ENCODE measurements at regions not wholly inside any gene's neighbourhood (a gene's known extent, or its start where the extent isn't known, plus 50 kb on each side); places are given as distances from the start of the nearest gene placed in this dataset.

- Histone ChIP-seq H3K4me1 (ENCODE audit: control insufficient read depth in 1 of 2, insufficient read depth in 2 of 2, low read length in 2 of 2) (no peaks in the 10 kb centered on the region), H3K4me3 (replicated peaks in 1 of 2; ENCODE audit: low read depth in 1 of 2, low read length in 2 of 2) (no peak overlapping the region), H4K20me1 (ENCODE audit: insufficient read depth) (no peaks in the 10 kb centered on the region), H3K36me3 (ENCODE audit: control insufficient read depth in 1 of 2, insufficient read depth in 2 of 2, low read length in 2 of 2) (no peaks in the 10 kb centered on the region), H3K4me2 (ENCODE audit: low read length) (no peak overlapping the region), H2AFZ (ENCODE audit: low read depth, low read length, poor library complexity, severe bottlenecking) (no peak overlapping the region), H3K27ac (ENCODE audit: low read depth, low read length) (no peak overlapping the region), H3K9me3 (ENCODE audit: control insufficient read depth in 1 of 2, insufficient read depth in 1 of 2, low read depth in 1 of 2, low read length in 2 of 2) (no peaks in the 10 kb centered on the region), H3K9ac (ENCODE audit: low read length) (no peak overlapping the region), H3K27me3 (ENCODE audit: insufficient read depth, low read length) (no peaks in the 10 kb centered on the region), H3K79me2 (ENCODE audit: insufficient read depth, low read length) (no peaks in the 10 kb centered on the region), H3K9me2 (ENCODE audit: insufficient read depth) (no peaks in the 10 kb centered on the region)
- TF ChIP-seq EZH2phosphoT487 (IDR thresholded peaks at IDR 0.05; ENCODE audit: borderline replicate concordance) (no peak), TCF7L2 (IDR thresholded peaks at IDR 0.05; ENCODE audit: borderline replicate concordance, extremely low read depth, insufficient read depth, insufficient read length) (no peak), EZH2 (IDR thresholded peaks at IDR 0.05) (no peak), ATF3 (IDR thresholded peaks at IDR 0.05) (no peak), MAX (IDR thresholded peaks at IDR 0.05) (no peak), CTCF (IDR thresholded peaks at IDR 0.05 in 2 of 3, conservative IDR thresholded peaks at IDR 0.05 in 1 of 3; ENCODE audit: borderline replicate concordance in 1 of 3, insufficient read depth in 1 of 3, low read depth in 2 of 3, low read length in 2 of 3) (no peak), CBX3 (IDR thresholded peaks at IDR 0.05; ENCODE audit: low read depth) (no peak), ZFX (IDR thresholded peaks at IDR 0.05) (no peak), ZBTB33 (IDR thresholded peaks at IDR 0.05; ENCODE audit: extremely low read depth, insufficient replicate concordance, low read length) (no peak), ELF1 (IDR thresholded peaks at IDR 0.05; ENCODE audit: borderline replicate concordance, low read depth) (no peak), EGR1 (IDR thresholded peaks at IDR 0.05; ENCODE audit: low read depth) (no peak), SIN3A (IDR thresholded peaks at IDR 0.05; ENCODE audit: low read depth) (no peak), POLR2A (IDR thresholded peaks at IDR 0.05; ENCODE audit: borderline replicate concordance, extremely low read depth, insufficient read depth, insufficient read length) (no peak), POLR2AphosphoS5 (IDR thresholded peaks at IDR 0.05; ENCODE audit: low read depth, low read length) (no peak)
- CTCF ChIA-PET = no interaction called here
- RAD21 ChIA-PET (ENCODE audit: low non-redundant PET in 1 of 2, low total read pairs in 2 of 2, uncharacterized antibody in 2 of 2, unreplicated experiment in 2 of 2) = no interaction called here
- DNase-seq (ENCODE audit: low read depth, low spot score) = no peak
- no TSS peak for BruUV-seq (replicated peaks)
- no peak for ATAC-seq
- intact Hi-C loops (cut with micrococcal nuclease) = no loop called here
- POLR2A ChIA-PET = no interaction called here
Measured at GRCh38 chr7:13093160-13093559, 405.7 kb downstream of the ARL4A start.

All from HCT116 (cell line).